ENCODE measurements at regions not wholly inside any gene's neighbourhood (a gene's known extent, or its start where the extent isn't known, plus 50 kb on each side); places are given as distances from the start of the nearest gene placed in this dataset.

GRCh38 chr1:201662646-201663045 is 123.7 kb downstream of the NAV1 start:
- TF ChIP-seq, protein P1, sequence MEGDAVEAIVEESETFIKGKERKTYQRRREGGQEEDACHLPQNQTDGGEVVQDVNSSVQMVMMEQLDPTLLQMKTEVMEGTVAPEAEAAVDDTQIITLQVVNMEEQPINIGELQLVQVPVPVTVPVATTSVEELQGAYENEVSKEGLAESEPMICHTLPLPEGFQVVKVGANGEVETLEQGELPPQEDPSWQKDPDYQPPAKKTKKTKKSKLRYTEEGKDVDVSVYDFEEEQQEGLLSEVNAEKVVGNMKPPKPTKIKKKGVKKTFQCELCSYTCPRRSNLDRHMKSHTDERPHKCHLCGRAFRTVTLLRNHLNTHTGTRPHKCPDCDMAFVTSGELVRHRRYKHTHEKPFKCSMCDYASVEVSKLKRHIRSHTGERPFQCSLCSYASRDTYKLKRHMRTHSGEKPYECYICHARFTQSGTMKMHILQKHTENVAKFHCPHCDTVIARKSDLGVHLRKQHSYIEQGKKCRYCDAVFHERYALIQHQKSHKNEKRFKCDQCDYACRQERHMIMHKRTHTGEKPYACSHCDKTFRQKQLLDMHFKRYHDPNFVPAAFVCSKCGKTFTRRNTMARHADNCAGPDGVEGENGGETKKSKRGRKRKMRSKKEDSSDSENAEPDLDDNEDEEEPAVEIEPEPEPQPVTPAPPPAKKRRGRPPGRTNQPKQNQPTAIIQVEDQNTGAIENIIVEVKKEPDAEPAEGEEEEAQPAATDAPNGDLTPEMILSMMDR (IDR thresholded peaks at IDR 0.05) = no peak
- TF ChIP-seq POLR2A (IDR thresholded peaks at IDR 0.05) = no peak
